HK-2 (cell line): ENCODE measurements at regions not wholly inside any gene's neighbourhood (a gene's known extent, or its start where the extent isn't known, plus 50 kb on each side); places are given as distances from the start of the nearest gene placed in this dataset.

Experiments
- DNase-seq: peaks from one replicate; pipeline ENCODE4 v3.0.0-alpha.2; 2018; ENCODE audit not compliant: unreplicated experiment

GRCh38 chr4:180120068-180120467, 2123.1 kb upstream of the TENM3 start:
- DNase-seq = no peak

- no peak for DNase-seq
Observed at GRCh38 chr4:180134091-180134866, 2108.9 kb upstream of the TENM3 start.

- no peak for DNase-seq
Observed at GRCh38 chr4:180141734-180142133, 2101.5 kb upstream of the TENM3 start.

GRCh38 chr4:180148737-180149136, 2094.5 kb upstream of the TENM3 start:
- no peak for DNase-seq

GRCh38 chr4:180150818-180151217, 2092.4 kb upstream of the TENM3 start:
- DNase-seq = no peak

- no peak for DNase-seq
Observed at GRCh38 chr4:180152831-180153230, 2090.4 kb upstream of the TENM3 start.

GRCh38 chr4:180153587-180153986, 2089.6 kb upstream of the TENM3 start:
- no peak for DNase-seq

- no peak for DNase-seq
Observed at GRCh38 chr4:180156684-180157083, 2086.5 kb upstream of the TENM3 start.

- no peak for DNase-seq
Observed at GRCh38 chr4:180160195-180160983, 2082.8 kb upstream of the TENM3 start.

- peak; percentile 3 for DNase-seq
Observed at GRCh38 chr4:180164799-180165198, 2078.4 kb upstream of the TENM3 start.

- DNase-seq = no peak
Observed at GRCh38 chr4:180169394-180169793, 2073.8 kb upstream of the TENM3 start.

- DNase-seq = no peak
Observed at GRCh38 chr4:180169966-180170365, 2073.2 kb upstream of the TENM3 start.

- no peak for DNase-seq
Observed at GRCh38 chr4:180179146-180179545, 2064.1 kb upstream of the TENM3 start.

- no peak for DNase-seq
Observed at GRCh38 chr4:180189666-180190065, 2053.5 kb upstream of the TENM3 start.

GRCh38 chr4:180190382-180190781, 2052.8 kb upstream of the TENM3 start:
- DNase-seq = no peak

- DNase-seq = no peak
Observed at GRCh38 chr4:180197471-180197870, 2045.7 kb upstream of the TENM3 start.

- DNase-seq = no peak
Observed at GRCh38 chr4:180203349-180203748, 2039.9 kb upstream of the TENM3 start.

- DNase-seq = no peak
Observed at GRCh38 chr4:180205276-180205675, 2037.9 kb upstream of the TENM3 start.

GRCh38 chr4:180207921-180208320, 2035.3 kb upstream of the TENM3 start:
- no peak for DNase-seq

- DNase-seq = no peak
Observed at GRCh38 chr4:180217070-180217469, 2026.1 kb upstream of the TENM3 start.

- DNase-seq = no peak
Observed at GRCh38 chr4:180219080-180219479, 2024.1 kb upstream of the TENM3 start.

GRCh38 chr4:180225977-180226376, 2017.2 kb upstream of the TENM3 start:
- no peak for DNase-seq

GRCh38 chr4:180234730-180235129, 2008.5 kb upstream of the TENM3 start:
- DNase-seq = no peak
